DOHH2 (cell line): ENCODE measurements at regions not wholly inside any gene's neighbourhood (a gene's known extent, or its start where the extent isn't known, plus 50 kb on each side); places are given as distances from the start of the nearest gene placed in this dataset.

ENCODE experiments used
- H3F3A ChIP-seq: fragments of 200-600 bp; sonication (generic), shearing (Covaris generic); 2 replicates; pipeline ENCODE4 v1.6.0; 2016; ENCODE audit warnings: antibody characterized with exemption, mild to moderate bottlenecking; ENCODE audit not compliant: control insufficient read depth, insufficient read depth
- H3K27ac ChIP-seq: fragments of 200-600 bp; sonication (generic); 2 replicates; pipeline ENCODE4 v1.5.1; 2014; ENCODE audit warnings: low read depth, mild to moderate bottlenecking, low read length, moderate library complexity
- H3K27me3 ChIP-seq: fragments of 200-600 bp; sonication (generic); 2 replicates; pipeline ENCODE4 v1.6.1; 2014; ENCODE audit warnings: mild to moderate bottlenecking, low read length, mixed read lengths; ENCODE audit not compliant: control insufficient read depth
- H3K36me3 ChIP-seq: fragments of 200-600 bp; sonication (generic); 2 replicates; pipeline ENCODE4 v1.6.1; 2014; ENCODE audit warnings: mild to moderate bottlenecking, low read length, moderate library complexity, mixed read lengths; ENCODE audit not compliant: control insufficient read depth
- H3K4me1 ChIP-seq: fragments of 200-600 bp; sonication (generic); 2 replicates; pipeline ENCODE4 v1.6.1; 2014; ENCODE audit warnings: mild to moderate bottlenecking, low read length, mixed read lengths; ENCODE audit not compliant: control insufficient read depth
- H3K4me2 ChIP-seq: fragments of 200-600 bp; sonication (generic); 2 replicates; pipeline ENCODE4 v1.6.0; 2014; ENCODE audit warnings: mild to moderate bottlenecking, low read length, moderate library complexity
- H3K4me3 ChIP-seq: fragments of 200-600 bp; sonication (generic); 2 replicates; pipeline ENCODE4 v1.5.1; 2014; ENCODE audit warnings: mild to moderate bottlenecking, low read length, mixed read lengths
- H3K79me2 ChIP-seq: fragments of 200-600 bp; sonication (generic); 2 replicates; pipeline ENCODE4 v1.6.1; 2014; ENCODE audit warnings: mild to moderate bottlenecking, low read length, mixed read lengths; ENCODE audit not compliant: control insufficient read depth
- H3K9me2 ChIP-seq: fragments of 200-600 bp; sonication (generic); replicated peaks from 2 replicates; pipeline ENCODE4 v1.6.1; 2014; ENCODE audit warnings: mild to moderate bottlenecking, low read length, mixed read lengths; ENCODE audit not compliant: control insufficient read depth
- H3K9me3 ChIP-seq: fragments of 200-600 bp; sonication (generic); 2 replicates; pipeline ENCODE4 v1.6.1; 2014; ENCODE audit warnings: antibody characterized with exemption, low read length, mixed read lengths; ENCODE audit not compliant: control insufficient read depth, insufficient read depth
- H4K20me1 ChIP-seq: fragments of 200-600 bp; sonication (generic); 2 replicates; pipeline ENCODE4 v1.6.0; 2014; ENCODE audit warnings: low read depth, mild to moderate bottlenecking, antibody characterized with exemption, low read length, moderate library complexity; ENCODE audit not compliant: control insufficient read depth, insufficient read depth
- CTCF ChIP-seq: fragments of 200-600 bp; sonication (generic); IDR thresholded peaks from one replicate; pipeline ENCODE4 v1.5.1; 2014; ENCODE audit warnings: antibody characterized with exemption, mild to moderate bottlenecking, low read depth, low read length; ENCODE audit not compliant: poor library complexity, severe bottlenecking
- EZH2phosphoT487 ChIP-seq: fragments of 200-600 bp; sonication (generic); IDR thresholded peaks from 2 replicates; pipeline ENCODE4 v1.6.1; 2017; ENCODE audit warnings: borderline replicate concordance, mild to moderate bottlenecking, antibody characterized with exemption, low read length, moderate library complexity, mixed read lengths

- Histone ChIP-seq H3F3A (no peaks in the 10 kb centered on the region), H3K4me3 (no peak overlapping the region), H3K79me2 (no peaks in the 10 kb centered on the region), H3K9me3 (no peaks in the 10 kb centered on the region), H3K4me1 (no peaks in the 10 kb centered on the region), H3K9me2 (no peaks in the 10 kb centered on the region), H3K36me3 (no peaks in the 10 kb centered on the region), H3K4me2 (no peak overlapping the region), H3K27ac (no peak overlapping the region), H4K20me1 (no peaks in the 10 kb centered on the region), H3K27me3 (no peaks in the 10 kb centered on the region)
- TF ChIP-seq EZH2phosphoT487: no peak
- no peak for TF ChIP-seq CTCF
Observed at GRCh38 chr1:208500375-208500774, 256.2 kb upstream of the PLXNA2 start.

DNA sequence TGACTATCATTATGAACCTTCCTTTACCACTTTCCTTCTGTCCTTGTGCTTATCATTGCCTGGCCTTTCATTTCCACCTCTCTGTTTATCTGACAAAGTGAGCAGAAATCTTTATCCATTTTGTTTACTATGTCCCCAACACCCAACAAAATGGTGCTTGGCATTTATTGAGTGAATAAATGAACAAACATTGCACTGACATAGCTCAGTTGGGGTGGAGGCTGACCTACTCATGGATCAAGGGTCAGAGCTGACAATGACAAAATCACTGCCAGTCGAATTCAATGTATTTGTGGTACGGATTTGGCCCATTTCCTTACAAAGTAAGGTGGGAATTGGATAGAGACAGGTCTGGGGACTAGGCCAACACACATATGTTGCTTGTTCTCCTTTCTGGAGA is 257.4 kb upstream of the PLXNA2 start:
- H3K9me3 ChIP-seq: no peaks in the 10 kb centered on the region
- no peak overlapping the region for H3K4me3 ChIP-seq
- H3K9me2 ChIP-seq: no peaks in the 10 kb centered on the region
- H3K36me3 ChIP-seq: no peaks in the 10 kb centered on the region
- TF ChIP-seq EZH2phosphoT487 (no peak), CTCF (no peak)
- H3F3A ChIP-seq: no peaks in the 10 kb centered on the region
- no peak overlapping the region for H3K4me2 ChIP-seq
- H3K27me3 ChIP-seq: no peaks in the 10 kb centered on the region
- H3K79me2 ChIP-seq: no peaks in the 10 kb centered on the region
- no peaks in the 10 kb centered on the region for H4K20me1 ChIP-seq
- no peak overlapping the region for H3K27ac ChIP-seq
- H3K4me1 ChIP-seq: no peaks in the 10 kb centered on the region

- H3K4me3 ChIP-seq: no peak overlapping the region
- no peaks in the 10 kb centered on the region for H3K9me3 ChIP-seq
- no peaks in the 10 kb centered on the region for H3K27me3 ChIP-seq
- H3K36me3 ChIP-seq: no peaks in the 10 kb centered on the region
- TF ChIP-seq CTCF (no peak), EZH2phosphoT487 (no peak)
- no peaks in the 10 kb centered on the region for H3F3A ChIP-seq
- no peak overlapping the region for H3K27ac ChIP-seq
- no peaks in the 10 kb centered on the region for H4K20me1 ChIP-seq
- H3K4me1 ChIP-seq: no peaks in the 10 kb centered on the region
- no peak overlapping the region for H3K4me2 ChIP-seq
- H3K9me2 ChIP-seq: no peaks in the 10 kb centered on the region
- no peaks in the 10 kb centered on the region for H3K79me2 ChIP-seq
Observed at GRCh38 chr1:208503787-208504186, 259.6 kb upstream of the PLXNA2 start.

GRCh38 chr1:208506812-208507211 is 262.6 kb upstream of the PLXNA2 start:
- Histone ChIP-seq H3K27ac (no peak overlapping the region), H3K4me3 (no peak overlapping the region), H3K4me2 (no peak overlapping the region), H3F3A (no peaks in the 10 kb centered on the region), H3K79me2 (no peaks in the 10 kb centered on the region), H4K20me1 (no peaks in the 10 kb centered on the region), H3K9me2 (no peaks in the 10 kb centered on the region), H3K9me3 (no peaks in the 10 kb centered on the region), H3K4me1 (no peaks in the 10 kb centered on the region), H3K27me3 (no peaks in the 10 kb centered on the region), H3K36me3 (no peaks in the 10 kb centered on the region)
- TF ChIP-seq CTCF: no peak
- TF ChIP-seq EZH2phosphoT487: no peak
